NCI-H748 treated with DMSO at 0.1 percent for 48 hours (cell line): ENCODE measurements at regions not wholly inside any gene's neighbourhood (a gene's known extent, or its start where the extent isn't known, plus 50 kb on each side); places are given as distances from the start of the nearest gene placed in this dataset.

Experiments
- DNase-seq: peaks from one replicate; lab custom pipeline; 2025; lab: John Stamatoyannopoulos, UW

GRCh38 chr3:34294240-34294639 is 495.8 kb downstream of the PDCD6IP start:
- DNase-seq = no peak

DNA sequence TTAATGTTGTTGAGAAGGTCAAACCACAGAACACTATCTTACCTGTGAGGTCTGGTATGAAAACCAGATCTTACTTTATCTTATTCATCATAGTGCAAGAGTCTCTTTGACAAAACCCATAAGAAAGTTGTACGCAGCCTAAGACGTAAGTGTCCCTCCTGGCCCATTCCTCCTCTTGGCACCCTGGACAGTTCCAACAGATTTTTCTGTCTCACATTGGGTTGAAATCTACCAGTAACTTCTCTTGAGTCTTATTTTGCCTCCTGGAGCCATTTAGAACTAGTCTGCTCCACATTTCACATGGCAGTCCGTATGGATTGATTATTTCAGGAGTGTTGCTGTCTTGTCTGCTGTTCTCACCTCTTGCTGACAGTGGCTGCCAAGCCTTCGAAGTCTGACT is 498.4 kb downstream of the PDCD6IP start:
- no peak for DNase-seq

DNA sequence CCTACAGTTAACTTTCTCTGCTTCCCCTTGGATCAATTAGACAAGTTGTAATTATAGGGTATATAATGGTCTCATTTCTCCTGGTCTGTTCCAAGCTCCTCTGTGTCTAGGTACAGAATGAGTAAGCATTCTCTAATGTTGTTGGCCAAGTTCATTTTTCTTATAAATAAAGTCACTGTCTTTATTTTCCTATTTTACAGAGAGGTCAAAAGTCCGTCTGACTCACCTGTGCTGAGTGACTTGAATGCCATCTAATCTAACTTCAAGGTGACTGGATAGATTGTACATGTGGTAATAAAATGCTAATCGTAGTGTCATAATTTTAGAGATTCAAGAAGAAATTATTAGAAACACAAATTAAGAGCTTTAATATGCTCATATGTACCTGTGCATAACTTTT is 500.2 kb downstream of the PDCD6IP start:
- DNase-seq = no peak

- DNase-seq = no peak
Observed at GRCh38 chr3:34300621-34301020, 502.2 kb downstream of the PDCD6IP start.

DNA sequence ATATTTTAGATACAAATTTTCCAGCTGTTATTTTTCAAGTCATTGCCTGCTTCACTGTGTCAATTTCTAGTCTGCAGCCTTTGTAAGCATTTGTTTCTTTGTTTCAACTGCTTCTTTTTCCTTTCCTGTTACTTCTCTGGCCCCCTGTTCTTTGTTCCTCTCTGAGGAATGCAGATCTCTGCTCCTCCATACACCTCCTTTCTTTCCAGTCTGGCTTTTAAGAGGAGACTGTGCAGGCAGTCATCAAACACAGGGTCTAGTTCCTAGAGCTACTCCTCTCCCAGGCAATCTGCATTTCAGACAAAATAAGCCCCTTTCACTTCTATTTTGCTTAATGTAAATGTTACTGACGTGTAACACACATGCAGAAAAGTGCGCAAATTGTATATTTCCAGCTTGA is 502.9 kb downstream of the PDCD6IP start:
- DNase-seq = no peak

DNA sequence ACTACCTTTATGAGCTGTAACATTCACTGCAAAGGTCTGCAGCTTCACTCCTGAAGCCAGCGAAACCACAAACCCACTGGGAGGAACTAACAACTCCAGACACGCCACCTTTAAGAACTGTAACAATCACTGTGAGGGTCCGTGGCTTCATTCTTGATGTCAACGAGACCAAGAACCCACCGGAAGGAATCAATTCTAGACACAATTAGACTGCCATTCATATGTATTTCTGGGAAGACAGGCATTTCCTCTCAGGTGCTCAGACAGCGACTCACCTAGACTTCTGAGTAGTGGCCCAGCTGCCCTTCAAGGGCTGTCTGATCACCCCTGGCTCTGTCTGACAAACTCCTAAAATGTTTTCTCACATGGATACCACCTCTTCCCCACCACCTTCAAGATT is 506.8 kb downstream of the PDCD6IP start:
- DNase-seq = no peak

- DNase-seq = no peak
Observed at GRCh38 chr3:34312684-34313083, 514.3 kb downstream of the PDCD6IP start.

DNA sequence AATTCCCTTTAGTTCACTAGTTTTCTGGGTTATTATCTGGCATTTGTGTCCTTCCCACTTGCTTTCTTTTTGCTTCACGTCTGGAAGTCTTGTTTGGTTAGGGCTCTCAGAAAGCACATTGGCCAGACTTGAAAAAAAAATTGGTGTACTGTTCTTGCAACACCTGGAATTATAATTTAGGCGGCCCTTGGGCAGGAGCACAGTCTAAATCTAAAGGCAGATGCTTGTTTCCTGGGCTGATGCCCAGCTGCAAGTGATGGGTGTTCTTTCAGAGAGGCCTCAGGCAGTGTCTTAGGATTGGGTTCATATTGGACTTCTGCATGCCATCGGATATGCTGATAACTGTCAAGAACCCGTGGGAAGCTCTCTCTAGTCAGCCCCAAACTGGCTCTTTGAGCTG is 521.5 kb downstream of the PDCD6IP start:
- no peak for DNase-seq

DNA sequence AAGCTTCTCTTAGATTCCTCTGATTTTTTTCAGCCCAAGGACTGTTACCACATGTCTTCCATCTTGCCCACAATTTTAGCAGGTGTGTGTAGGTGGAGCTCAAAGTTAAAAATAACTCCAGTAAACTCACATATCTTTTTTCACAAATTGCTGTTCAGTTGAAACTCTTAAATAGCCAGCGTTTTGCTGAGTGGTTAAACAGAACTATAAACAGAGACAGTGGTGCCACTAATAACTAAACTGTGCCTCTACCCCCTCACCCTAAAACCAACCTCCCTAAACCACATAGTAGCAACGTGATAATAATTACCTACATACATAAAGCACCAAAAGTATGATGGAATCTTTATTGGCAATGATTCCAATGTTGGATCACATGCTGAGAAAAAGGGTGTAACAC is 525.1 kb downstream of the PDCD6IP start:
- no peak for DNase-seq

- DNase-seq = no peak
Observed at GRCh38 chr3:34346656-34347055, 548.2 kb downstream of the PDCD6IP start.

DNA sequence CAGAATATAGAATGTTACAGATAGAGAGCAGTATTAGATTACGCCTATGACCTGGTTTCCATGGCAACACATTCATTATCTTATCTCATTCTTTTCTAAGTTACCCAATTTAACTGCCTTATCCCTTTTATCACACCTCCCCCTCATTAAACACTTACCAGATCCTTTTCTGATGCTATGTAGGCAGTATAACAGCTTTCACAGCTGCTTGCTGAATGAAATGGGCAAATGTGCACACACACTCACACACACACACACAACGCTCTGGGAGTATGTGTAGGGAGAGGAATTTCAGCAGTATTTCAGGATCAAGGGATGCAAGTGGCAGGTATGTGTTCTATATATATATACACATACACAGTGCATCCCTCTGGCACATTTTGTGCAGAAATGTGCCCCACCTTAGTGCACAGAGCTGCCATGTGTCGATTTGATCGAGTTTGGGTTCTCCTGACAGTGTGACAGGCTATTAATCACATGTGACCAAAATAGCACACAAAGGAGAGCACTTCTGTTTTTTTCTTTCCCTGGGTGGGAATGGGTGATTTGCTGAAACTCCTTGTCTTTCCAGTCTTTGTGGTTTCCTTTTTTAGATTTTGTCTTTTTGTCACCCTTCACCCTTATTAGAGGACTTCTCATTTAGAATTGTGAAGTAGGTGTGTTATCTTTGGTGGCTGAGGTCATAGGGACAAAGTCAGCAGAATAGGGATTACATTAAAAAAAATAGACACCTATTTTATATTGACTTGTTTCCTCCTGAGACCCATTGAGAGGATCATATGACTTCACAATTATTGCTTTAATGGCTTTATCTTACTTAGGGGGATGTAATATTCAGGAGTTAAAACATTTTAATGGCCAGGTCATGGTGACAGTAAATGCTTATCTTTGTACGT is 553.7 kb downstream of the PDCD6IP start:
- no peak for DNase-seq

- DNase-seq = no peak
Observed at GRCh38 chr3:34352778-34353331, 554.4 kb downstream of the PDCD6IP start.

DNA sequence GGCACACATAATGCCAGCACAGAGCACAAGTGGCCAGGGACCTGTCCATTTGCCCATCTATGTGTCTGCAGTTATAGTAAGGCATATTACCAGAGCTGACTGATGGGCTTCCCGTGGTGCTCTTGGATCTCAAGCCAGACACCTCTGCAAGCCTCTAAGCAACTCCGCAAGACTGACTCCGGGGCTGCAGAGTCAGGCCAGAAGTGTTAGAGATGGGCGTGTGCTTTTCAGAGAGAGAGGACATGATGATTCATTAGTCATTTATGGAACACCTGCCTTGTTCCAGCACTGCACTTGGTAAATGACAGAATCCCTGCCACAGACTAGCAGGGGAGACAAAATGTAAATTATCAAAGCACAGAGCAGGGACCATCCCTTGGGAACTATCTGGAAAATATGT is 559.0 kb downstream of the PDCD6IP start:
- no peak for DNase-seq

GRCh38 chr3:34359064-34359463 is 560.6 kb downstream of the PDCD6IP start:
- DNase-seq = no peak

DNA sequence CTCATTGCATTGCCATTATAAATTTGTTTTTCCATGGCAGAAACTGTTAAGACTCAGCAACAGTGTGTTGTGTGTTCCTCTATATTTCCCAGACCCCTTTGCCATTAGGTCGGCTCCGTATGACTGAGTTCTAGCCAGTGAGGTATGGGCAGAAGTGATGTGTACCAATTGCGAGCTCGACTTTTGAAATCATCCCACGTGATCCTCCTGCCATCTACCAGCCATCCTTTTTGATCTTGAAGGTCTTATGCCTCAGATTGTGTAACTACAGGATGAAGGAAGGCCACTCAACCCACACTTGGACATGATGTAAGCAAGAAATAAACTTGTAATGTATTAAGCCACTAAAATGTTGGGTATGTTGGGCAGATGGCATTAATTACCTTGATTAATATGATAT is 562.3 kb downstream of the PDCD6IP start:
- no peak for DNase-seq

DNA sequence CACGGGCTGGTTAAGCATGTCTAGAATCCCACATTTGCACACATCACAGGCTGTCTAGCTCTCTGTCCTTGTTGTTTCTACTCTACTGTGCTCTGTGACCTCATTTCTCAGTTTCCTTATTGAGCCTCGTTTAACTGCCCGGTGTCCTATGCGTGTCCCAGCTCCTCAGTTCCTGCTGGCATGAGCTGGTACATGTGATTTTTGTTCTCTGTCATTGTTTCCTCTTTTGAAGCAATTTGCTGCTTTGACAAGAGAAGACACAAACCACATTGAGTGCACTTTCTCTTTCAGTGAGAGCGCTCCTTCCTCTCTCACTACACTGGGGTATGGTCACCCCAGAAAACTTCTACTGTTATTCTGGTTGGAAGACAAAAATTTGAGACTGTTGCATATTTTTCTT is 563.5 kb downstream of the PDCD6IP start:
- DNase-seq = no peak

DNA sequence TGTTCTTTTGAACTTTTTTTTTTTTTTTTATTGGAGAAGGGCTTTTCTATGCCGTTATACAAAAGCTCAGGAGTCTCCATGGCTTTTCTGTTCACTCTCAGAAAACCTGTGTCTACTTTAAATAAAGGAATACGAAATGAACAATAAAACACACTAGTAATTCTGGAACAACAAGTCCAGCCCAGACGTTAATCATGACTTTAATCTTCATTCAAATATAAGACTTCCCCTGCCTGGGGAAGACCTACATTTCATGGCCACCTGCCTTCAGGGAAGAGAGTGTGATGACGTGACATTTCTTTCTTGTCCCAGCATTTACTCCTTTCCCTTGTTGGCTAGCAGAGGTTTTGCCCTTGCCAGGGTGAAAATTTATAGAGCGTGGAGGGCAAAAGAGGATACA is 564.5 kb downstream of the PDCD6IP start:
- no peak for DNase-seq

DNA sequence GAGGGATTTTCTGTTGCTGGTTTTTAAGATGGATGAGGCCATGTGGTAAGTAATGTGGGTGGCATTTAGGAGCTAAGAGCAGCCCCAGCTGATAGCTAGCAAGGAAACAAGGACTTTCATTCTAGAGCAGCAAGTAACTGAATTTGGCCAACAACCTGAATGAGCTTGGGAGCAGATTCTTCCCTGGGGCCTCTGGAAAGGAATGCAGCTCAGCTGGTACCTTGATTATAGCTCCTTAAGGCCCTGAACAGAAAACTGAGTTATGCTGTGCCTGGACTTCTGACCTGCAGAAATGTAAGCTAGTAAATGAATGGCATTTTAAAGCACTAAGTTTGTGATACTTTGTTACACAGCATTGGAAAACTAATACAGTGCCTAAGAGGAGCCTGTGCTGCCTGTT is 565.5 kb downstream of the PDCD6IP start:
- DNase-seq = no peak

- no peak for DNase-seq
Observed at GRCh38 chr3:34364335-34364734, 565.9 kb downstream of the PDCD6IP start.

GRCh38 chr3:34365231-34365630 is 566.8 kb downstream of the PDCD6IP start:
- DNase-seq = no peak

GRCh38 chr3:34365771-34366170 is 567.3 kb downstream of the PDCD6IP start:
- DNase-seq = no peak

DNA sequence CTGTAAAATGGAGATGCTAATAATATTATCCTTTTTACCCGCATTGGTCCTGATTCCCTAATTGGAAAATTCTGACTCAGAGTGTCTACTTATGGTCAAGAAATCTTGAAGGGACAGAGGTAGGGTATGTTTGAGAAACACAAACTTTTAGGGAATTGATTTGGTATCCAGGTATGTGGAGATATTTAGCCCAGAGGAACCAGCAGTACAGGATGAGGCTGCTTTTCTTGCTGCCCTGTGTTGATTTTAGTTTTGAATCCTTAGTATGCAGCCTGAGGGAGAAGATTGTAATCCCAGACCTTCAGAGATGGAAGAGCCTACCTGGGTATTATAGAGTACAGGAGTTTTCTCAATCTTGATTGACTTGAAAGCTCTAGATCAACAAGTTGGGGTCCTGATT is 569.1 kb downstream of the PDCD6IP start:
- DNase-seq = no peak

DNA sequence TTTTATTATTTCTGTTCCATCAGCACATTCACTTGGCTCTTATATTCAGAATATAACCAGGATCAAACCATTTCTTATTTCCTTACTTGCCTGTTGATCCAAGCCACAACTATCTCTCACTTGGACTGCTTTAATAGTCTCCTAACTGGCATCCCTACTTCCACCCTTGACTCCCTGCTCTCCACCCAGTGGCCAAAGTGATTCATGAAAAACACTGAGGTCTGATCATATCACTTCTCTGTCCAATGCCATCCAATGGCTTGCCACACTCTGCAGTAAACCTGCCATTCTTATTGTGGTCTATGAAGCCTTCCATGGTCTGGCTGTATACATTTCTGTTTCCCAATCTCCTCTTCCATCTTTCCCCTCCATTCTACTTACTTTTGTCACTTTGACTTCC is 576.1 kb downstream of the PDCD6IP start:
- no peak for DNase-seq

GRCh38 chr3:34376691-34377090 is 578.3 kb downstream of the PDCD6IP start:
- no peak for DNase-seq
